Liver (tissue), 3 donors: ENCODE measurements at regions not wholly inside any gene's neighbourhood (a gene's known extent, or its start where the extent isn't known, plus 50 kb on each side); places are given as distances from the start of the nearest gene placed in this dataset.

Source experiments
- ATF3 ChIP-seq: IDR thresholded peaks from 2 replicates; pipeline ENCODE4 v1.6.1; 2016; ENCODE audit warnings: antibody characterized with exemption
- CTCF ChIP-seq: fragments of 150-350 bp; IDR thresholded peaks from 2 replicates; pipeline ENCODE4 v1.5.1; 2017; ENCODE audit warnings: improper control_type of control experiment, low read depth, low read length; ENCODE audit not compliant: missing input control
- FOXA1 ChIP-seq: IDR thresholded peaks from 2 replicates; pipeline ENCODE4 v1.6.1; 2016; ENCODE audit warnings: antibody characterized with exemption
- GABPA ChIP-seq, 2 donors: IDR thresholded peaks in 1 of 2; conservative IDR thresholded peaks in 1 of 2; 2 replicates each; pipeline ENCODE4 v1.6.1; 2016; ENCODE audit warnings: antibody characterized with exemption in 2 of 2, mild to moderate bottlenecking in 1 of 2, moderate library complexity in 1 of 2
- HNF4A ChIP-seq, 2 donors: conservative IDR thresholded peaks; 2 replicates each; pipeline ENCODE4 v1.6.1; 2016; ENCODE audit warnings: antibody characterized with exemption in 2 of 2, mild to moderate bottlenecking in 2 of 2
- HNF4G ChIP-seq: IDR thresholded peaks from 2 replicates; pipeline ENCODE4 v1.6.1; 2016; ENCODE audit warnings: antibody characterized with exemption
- JUND ChIP-seq, 2 donors: IDR thresholded peaks; 2 replicates each; pipeline ENCODE4 v1.6.1; 2016; ENCODE audit warnings: antibody characterized with exemption in 2 of 2
- MAX ChIP-seq: IDR thresholded peaks from 2 replicates; pipeline ENCODE4 v1.6.1; 2016; ENCODE audit warnings: antibody characterized with exemption
- REST ChIP-seq: IDR thresholded peaks from 2 replicates; pipeline ENCODE4 v1.6.1; 2016; ENCODE audit warnings: antibody characterized with exemption, mild to moderate bottlenecking
- RXRA ChIP-seq, 2 donors: IDR thresholded peaks; 2 replicates each; pipeline ENCODE4 v1.6.1; 2017 to 2018; ENCODE audit warnings: antibody characterized with exemption in 2 of 2, mild to moderate bottlenecking in 1 of 2
- donor health status: healthy.
- donor health status: healthy.

GRCh38 chr3:104989878-104990277, 376.8 kb upstream of the ALCAM start:
- no peak for TF ChIP-seq REST
- TF ChIP-seq GABPA (IDR thresholded peaks at IDR 0.05 in 1 of 2, conservative IDR thresholded peaks at IDR 0.05 in 1 of 2): no peak
- TF ChIP-seq CTCF: no peak
- TF ChIP-seq RXRA (IDR thresholded peaks at IDR 0.05): no peak
- TF ChIP-seq ATF3: no peak
- no peak for TF ChIP-seq HNF4A (conservative IDR thresholded peaks at IDR 0.05)
- TF ChIP-seq JUND (IDR thresholded peaks at IDR 0.05): no peak
- no peak for TF ChIP-seq MAX
- no peak for TF ChIP-seq HNF4G
- no peak for TF ChIP-seq FOXA1
